HK-2 (cell line): ENCODE measurements at regions not wholly inside any gene's neighbourhood (a gene's known extent, or its start where the extent isn't known, plus 50 kb on each side); places are given as distances from the start of the nearest gene placed in this dataset.
"Not testable (repeated sequence)": the region's sequence is repeated elsewhere in the genome, so short reads cannot be mapped to it uniquely, and the experiment has no call there.

Experiments
- DNase-seq: peaks from one replicate; pipeline ENCODE4 v3.0.0-alpha.2; 2018; ENCODE audit not compliant: unreplicated experiment

DNA sequence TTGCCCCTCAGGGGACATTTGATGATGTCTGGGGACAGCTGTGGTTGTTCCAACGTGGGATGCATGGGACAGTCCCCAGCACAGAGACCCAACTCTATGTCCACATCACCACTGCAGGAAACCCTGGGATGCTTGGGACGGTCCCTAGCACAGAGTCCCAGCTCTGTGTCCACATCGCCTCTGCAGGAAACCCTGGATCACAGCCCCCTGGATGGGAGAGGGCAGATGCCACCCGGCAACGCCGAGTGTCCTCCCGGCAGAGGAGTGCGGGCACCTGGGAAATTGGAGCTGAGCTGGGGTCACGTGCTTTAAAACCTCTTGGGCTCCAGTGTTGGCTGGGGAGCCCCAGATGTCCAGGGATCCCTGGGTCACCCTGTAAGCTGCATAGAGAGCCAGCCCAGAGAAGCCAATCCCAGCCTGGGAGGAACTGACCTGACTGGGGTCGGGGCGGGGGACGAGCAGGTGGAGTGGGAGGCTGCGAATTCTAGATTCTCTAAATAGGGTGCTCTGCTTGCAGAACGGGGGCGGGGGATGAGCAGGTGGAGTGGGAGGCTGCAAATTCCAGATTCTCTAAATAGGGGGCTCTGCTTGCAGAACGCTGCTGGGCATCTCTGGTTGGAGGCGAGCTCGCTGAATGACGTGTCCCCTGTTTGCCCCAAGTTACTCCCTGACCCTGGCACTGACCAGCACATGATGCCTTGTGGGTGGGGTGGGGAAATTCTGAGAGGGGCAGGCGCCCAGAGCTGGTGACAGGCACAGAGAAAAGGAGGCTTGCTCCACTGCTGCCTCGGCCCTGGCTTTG is 1197.8 kb downstream of the BRD1 start:
- DNase-seq, result no peak

DNA sequence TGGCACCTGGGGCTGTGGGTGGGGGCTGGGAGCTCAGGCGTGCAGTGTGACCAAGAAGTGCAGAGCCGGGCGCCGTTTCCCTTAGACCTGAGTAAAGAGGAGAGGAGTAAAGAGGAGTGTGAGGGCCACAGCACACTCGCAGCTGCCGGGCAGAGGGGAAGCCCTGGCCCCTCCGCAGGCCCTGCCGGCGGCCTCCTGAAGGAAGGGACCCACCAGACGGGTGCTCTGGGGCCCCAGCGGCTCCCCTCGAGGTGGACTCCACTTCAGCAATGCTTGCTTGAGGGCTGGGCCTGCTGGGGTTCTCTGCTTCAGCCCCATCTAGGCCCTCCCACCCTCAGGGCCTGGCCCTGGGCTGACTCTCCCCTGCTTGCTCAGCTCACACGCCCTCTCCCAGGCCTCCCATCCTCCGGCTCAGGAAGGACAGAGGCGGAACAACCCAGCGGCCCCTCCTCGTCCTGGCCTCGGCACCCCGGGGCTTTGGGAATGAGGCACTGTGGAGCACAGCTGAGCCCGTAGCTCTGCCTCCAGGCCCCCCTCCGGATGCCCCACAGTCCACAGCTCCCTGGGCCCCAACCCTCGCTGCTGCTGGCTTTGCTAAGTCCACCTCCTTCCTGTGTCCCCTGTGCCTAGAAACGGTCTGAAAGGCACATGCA is 1198.7 kb downstream of the BRD1 start:
- DNase-seq, result no peak

DNA sequence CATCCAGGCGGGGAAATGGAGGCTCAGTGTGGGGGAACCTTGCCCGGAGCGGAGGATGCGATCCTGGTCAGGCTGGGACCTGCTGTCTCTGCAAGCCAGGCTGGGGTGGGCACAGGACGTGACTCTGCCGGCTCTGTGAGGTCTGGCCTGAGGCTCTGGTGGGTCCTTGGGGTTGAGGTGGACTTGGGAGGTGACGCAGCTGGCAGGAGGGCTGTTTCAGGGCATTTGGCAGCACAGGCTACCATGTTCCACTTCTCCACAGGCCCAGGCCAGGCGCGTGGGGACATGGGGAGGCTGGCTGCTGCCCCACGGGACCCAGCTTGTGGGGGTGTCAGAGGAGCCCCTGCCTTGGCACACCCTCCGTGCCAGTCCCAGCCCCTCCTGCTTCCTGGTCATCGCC is 1199.7 kb downstream of the BRD1 start:
- no peak for DNase-seq

DNA sequence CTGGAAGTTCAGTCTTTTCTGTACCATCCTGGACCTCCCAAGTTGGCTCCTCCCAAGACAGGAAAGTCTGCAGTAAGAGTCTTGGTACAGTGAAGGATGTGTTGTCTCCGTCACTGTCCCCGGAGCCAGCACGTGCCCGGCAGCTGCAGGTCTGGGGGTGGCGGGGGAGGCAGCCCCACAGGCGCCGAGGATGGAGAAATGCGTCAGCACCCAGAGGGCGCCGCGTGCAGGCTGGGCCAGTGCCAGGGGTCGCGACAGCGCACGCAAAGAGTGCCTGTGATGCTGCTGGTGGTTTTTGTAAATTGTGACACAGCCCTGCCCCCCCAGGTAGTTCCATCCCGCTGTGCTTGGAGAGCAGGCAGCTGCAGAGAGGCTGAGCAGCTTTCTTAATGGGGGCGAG is 1200.5 kb downstream of the BRD1 start:
- DNase-seq, result no peak

DNA sequence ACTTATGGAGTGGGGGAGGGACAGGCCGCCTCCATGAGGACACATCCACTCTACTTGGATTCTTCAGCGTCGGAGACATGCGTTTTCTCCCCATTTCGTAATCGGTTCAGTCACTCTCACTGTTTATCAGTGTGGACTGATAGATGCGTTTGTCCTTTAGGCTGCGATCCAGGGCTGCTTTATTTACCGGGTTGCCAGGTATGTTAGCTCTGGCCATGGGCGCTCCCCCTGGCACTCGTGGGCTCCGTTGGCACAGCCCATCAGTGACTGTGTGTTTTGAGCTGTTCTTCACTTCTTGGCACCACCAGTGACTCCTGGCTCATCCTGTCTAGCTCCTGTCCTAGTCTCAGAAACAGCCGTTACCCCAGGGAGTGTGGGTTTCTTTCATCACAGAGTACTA is 1203.3 kb downstream of the BRD1 start:
- DNase-seq, result no peak

DNA sequence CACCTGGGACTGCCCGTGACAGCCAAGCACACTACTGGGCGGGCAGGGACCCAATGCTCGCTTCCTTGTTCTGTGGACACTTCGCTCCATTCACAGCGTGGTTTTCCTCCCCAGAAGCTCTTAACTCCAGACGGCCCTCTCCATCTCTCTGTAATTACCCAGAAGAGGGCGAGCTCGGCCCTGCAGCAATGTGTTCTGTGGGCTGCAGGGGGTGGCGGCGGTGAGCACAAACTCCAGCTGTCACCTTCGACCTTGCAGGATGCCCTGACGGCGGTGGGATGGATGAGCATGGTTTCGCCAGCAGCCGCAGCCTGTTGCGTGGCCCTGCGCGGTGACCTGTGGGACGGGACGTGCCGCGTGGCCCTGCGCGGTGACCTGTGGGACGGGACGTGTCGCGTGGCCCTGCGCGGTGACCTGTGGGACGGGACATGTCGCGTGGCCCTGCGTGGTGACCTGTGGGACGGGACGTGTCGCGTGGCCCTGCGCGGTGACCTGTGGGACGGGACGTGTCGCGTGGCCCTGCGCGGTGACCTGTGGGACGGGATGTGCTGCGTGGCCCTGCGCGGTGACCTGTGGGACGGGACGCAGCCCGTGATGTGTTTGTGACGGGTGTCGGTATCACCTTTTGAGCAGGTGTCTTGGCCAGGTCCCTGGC is 1204.7 kb downstream of the BRD1 start:
- DNase-seq, result no peak

DNA sequence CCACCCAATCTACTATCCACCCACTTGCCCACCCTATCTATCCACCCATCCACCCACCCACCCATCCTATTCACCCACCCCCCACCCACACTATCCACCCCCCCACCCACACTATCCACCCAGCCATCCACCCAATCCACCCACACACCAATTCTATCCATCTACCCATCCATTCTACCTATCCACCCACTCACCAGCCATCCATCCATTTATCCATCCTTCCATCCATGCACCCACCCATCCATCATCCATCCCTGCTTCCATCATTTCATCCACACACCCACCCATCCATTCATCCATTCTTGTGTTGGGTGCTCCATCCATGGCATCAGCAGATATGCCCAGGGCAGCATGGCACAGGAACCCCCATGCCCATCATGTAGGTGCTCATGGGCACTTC is 1206.6 kb downstream of the BRD1 start:
- no peak for DNase-seq

DNA sequence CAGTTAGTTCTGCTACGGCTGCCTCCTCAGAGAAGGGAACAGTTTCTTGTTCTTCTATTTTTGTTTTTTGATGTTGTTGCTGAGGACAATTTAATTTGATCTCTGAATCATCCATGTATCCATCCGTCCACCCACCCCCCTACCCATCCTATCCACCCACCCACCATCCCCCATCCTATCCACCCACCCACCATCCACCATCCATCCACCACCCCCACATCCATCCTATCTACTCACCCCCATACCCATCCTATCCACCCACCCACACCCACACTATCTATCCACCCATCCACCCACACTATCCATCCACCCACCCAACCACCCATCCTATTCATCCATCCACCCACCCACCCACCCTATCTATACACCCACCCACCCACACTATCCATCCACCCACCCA is 1207.2 kb downstream of the BRD1 start:
- DNase-seq, result not testable (repeated sequence)

DNA sequence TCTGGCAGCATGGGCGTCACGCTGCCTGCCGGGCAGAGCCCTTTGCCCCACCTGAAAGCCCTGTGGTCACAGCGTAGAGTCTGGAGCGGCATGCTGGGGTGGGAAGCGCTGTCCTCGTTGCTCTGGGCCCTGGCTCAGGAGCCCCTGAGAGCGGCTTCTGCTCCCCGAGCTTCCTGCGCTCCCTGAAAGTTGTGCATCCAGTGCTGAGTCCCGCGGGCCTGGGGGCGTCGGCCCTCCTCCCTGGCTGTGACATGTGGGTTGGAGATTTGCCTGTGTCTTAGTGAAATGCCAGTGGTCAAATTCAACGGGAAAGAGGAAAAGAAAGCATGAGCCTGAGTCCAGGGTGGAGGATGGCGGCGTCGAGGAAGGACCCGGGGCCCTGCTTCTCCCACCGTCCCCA is 1208.0 kb downstream of the BRD1 start:
- no peak for DNase-seq

DNA sequence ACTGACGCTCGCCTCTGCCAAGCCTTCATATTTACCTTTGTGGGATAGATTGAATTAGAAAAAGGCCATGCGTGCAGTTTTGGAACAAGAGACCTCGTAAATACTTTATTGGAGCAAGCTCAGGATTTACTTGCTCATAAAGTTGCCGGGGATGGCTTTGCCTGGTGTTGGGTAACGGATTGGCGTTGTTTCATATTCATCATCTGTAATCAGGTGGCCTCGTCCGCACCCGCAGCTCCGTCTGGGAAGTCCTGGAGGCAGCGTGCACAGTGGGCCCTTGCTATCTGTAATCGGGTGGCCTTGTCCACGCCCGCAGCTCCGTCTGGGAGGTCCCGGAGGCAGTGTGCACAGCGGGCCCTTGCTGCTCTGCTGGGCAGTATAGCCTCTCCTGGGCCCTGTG is 1209.3 kb downstream of the BRD1 start:
- DNase-seq, result no peak

DNA sequence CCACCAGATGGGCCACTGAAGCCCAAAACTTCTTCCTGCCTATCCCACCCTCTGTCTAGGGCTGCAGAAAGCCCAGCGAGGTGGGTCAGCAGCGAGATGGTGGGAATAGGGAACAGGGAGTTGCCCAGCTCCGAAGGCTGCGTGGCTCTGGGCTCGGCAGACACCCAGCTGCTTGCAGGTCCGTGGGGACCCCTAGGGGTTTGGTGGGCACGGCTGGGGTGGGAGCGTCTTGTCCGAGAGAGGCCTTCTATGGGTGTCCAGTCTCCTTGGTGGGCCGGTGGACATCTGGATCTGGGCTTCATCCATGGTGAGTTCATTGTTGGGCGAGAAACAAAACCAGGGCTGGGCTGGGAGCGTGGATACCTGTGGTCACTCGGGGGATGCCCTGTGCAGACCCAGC is 1211.0 kb downstream of the BRD1 start:
- no peak for DNase-seq

DNA sequence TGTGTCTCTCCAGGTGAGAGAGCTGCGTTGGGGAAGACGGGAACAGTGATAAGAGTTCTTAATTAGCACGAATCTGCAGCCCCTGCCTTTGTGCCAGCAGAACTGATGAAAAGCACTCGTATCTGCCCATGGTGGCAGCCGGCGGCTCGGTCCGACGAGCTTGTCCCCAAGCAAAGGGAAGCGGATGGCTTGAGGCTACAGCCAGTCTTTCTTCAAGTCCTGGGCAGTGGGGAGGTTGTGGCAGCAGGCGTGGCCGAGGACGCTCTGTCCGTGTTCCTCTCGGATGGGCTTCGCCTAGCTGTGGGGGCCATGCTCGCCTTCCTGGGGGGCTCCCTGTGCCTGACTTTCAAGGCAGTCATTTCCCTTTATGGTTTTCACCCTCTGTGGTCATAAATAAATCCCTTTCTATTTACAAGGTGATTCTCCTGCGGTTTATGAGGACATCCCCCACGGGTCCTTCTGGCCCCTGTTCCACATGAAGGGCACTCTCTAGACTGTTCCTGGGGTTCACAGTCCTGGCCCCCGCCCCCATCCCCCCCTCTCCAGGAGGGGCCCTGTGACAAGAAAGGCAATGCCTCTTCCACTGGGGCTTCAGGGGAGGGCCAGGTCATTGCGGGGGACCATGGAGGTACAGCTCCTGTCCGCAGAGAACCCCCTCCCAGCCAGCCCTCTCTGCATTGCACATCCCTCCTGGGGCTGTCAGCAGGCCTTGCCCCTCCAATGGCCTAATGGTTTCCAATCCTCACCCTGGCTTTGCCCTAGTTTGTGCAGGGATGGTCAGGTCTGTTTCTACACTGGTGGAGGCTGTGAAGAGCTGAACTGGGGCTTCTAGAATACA is 1212.3 kb downstream of the BRD1 start:
- DNase-seq, result no peak

DNA sequence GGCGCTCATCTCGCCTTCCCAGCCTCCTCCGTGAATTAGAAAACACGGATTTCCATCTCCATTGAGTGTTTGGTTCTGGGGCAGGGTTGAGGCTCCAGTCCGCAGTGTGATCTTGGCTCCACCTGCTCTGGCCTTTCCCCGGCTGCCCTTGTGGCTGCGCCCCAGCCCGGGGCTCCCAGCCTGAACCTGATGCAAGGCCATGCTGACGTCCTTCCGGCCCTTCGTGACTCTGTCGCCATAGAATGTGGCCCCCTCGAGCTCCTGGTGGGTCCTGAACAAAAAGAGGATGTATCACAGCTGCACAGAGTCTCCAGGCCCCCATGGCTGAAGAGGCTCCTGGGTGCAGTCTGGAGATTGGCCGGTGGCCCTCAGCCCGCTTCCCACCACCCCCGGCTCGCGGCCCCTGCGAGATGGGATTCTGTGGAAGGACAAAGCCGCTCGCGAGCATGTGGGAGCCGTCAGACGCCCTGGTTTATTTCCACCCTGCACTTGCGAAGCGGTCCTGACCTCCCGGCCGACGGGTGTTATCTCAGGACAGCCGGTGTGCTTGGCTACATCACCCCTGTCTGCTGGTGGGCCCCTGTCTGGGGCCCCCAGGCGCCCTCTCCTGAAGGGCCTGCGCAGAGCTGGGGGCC is 1214.0 kb downstream of the BRD1 start:
- DNase-seq, result no peak

DNA sequence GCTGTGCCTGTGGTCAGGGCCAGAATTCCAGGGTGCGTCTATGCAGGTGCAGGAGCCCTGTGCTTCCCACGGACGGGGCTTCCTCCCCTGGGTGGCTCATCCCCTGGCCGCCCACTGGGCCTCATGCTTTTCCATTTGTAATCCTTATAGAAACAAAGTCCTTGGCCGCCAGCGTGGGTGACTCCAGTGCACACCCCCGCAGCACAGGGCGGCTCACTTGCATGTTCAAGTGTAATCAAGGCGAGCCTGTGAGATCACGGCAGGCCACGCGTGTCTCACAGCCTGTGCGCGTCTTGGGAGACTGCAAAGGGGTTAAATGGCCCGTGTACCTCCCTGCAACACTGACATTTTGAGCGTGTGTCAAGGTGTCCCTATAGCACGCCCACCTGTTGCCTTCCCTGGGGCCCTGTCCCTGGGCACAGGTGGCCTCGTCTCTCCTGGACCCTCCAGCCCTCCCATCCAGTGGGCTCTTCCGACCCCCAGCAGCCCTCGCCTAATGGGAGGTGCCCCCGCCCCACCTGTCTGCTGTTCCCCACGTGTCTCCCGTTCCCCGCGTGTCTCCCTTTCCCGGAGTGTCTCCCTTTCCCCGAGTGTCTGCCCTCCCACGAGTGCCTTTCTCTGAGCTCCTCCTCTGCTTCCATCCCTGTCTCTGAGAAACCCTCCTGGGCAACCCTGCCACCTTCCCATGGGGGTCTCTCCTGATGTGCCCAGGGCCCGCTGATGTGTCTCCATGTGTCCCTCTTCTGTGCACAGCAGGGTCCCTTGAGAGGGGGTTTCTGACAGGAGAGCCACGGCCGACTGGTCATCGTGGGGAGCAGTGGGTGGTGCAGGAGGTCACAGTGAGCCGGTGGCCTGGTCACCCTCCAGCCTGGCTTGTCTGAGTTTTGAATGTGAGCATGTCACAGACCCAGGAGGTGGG is 1215.3 kb downstream of the BRD1 start:
- DNase-seq, result no peak

DNA sequence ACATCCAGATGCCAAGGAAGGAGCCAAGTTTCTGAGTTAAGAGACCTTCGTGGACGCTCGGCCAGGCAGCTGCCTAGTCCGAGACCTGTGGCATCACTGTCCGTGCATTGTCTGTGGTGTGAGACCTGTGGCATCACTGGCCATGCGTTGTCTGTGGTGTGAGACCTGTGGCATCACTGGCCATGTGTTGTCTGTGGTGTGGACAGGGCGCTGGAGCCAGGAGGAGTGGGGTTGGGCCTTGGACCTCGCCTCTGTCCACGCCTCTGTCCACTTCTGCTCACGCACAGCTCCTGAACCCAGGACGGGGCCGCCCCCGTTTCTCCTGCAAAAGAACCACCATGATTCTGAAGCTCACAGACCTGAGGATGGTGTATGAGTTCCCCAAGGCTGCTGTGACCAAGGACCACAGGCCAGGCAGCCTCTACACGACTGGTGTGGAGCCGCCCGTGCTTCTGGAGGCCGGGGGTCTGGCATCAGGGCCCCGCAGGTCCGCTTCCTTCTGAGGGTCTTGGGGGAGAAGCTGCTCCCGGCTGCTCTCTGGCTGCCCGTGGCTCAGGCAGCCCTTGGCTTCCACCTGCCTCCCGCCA is 1218.3 kb downstream of the BRD1 start:
- DNase-seq, result no peak

DNA sequence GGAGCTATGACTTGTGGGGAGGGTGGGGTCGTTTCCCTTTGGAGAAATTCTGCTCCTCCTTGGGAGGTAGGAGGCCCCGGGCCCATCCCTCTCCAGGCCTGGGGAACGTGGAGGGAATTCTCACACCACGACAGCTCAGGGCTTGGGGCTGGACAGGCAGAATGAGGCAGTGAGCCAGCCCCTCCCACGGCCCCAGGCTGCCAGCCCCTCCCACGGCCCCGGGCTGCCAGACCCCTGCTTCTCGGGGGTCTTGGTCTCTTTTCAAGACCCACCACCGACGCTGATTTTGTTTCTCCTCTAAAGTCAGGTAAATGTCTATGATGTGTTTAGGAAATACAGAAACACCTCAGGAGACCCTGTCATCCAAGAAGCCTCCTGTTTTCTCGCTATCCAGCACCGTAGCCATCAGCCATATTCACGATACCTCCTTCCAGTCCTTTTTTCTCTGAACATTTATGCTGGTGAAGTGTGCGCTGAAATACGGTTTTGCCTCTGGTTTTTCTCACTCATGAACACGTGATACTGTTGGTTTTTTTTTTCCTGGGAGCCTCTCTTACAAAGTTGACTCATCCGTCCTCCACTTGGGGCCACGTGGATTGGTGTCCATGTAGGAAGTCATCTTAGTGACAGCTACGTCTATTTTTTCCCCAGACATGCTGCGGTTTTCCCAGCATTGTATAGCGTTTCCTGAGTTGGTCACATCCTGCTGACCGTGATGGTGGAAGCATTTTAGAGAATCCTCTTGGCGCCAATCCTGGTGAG is 1219.6 kb downstream of the BRD1 start:
- DNase-seq, result no peak

DNA sequence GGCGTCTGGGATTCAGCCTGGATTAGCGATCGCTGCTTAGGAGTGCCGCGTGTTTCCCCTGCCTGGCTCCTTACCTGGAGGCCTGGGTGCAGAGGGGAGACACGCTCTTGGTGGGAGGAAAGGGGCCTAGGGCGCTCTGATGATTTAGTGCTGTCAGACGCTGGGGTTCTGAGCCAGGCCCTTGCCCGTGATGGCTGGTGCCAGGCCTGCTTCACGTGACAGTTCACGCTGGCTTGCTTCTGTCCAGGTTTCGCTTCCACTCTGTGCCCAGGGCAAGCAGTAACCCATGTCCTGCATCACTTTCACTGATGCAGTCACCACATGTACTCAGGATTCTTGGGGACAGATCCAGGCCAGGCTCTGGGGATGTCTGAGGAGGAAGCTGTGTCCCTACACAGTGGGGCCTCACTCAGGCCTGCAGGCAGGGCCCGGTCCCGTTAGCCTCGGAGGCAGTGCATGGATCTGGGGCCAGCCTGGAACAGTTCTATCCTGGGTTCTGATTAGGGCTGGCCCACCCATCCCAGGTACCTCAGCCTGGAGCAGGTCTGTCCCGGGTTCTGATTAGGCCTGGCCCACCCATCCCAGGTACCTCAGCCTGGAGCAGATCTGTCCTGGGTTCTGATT is 1220.9 kb downstream of the BRD1 start:
- DNase-seq, result no peak

DNA sequence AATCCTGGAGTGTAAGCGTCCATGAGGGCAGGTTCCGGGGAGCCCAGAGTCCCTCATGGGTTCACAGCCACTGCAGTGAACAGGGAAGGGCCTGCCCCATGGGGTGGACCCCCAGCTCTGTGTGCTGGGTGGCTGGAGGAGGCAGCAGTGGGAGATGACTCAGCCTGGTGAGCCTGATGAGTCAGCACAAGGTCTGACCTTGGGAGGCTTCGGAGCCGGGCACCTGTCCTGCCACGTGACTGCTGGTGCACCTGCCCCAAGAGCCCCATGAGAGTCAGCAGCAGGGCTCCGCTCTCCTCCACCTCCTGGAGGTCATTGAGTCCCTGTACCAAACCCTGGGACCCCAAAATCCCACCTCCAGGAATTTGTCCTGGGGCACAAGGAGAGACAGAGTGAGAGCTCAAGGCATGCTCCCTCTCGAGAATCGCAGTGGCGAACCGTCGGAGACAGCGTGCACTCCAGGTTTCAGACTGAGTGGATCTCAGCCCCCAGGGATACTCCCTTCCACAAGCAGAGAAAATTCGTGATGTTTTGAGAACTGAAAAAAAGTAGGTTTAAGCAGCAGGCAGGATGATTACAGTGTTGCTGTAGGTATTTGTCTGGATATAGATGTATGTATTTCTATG is 1221.7 kb downstream of the BRD1 start:
- no peak for DNase-seq

DNA sequence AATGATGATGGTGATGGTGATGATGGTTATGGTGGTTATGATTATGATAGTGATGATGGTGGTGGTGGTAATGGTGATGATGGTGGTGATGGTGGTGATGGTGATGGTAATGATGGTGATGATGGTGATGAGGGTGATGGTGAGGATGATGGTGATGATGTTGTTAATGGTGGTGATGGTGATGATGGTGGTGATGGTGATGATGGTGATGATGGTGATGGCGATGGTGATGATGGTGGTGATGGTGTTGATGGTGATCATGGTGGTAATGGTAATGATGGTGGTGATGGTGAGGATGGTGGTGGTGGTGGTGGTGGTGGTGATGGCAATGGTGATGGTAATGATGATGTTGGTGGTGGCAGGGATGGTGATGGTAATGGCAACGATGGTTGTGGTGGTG is 1222.5 kb downstream of the BRD1 start:
- DNase-seq, result no peak
